ENCODE measurements at regions not wholly inside any gene's neighbourhood (a gene's known extent, or its start where the extent isn't known, plus 50 kb on each side); places are given as distances from the start of the nearest gene placed in this dataset.

- TF ChIP-seq CTCF (IDR thresholded peaks at IDR 0.05), result no peak
- DNase-seq (peak in 1 of 6 donors; percentile 50), ATAC-seq (no peak), FAIRE-seq (no peak)
- Histone ChIP-seq H3K9me3 (no peaks in the 10 kb centered on the region), H3K36me3 (no peaks in the 10 kb centered on the region), H3K4me3 (no peak overlapping the region), H3K27ac (no peak overlapping the region), H3K27me3 (no peaks in the 10 kb centered on the region), H3K4me1 (no peaks in the 10 kb centered on the region)
- intact Hi-C loops (cut with DNase I), result no loop called here
- WGBS, 2 donors, result 67 to 75% methylated on average over 24 of the region's 24 CpGs
Observed at GRCh38 chr17:77602883-77603640, 355.4 kb upstream of the TNRC6C start.

GRCh38 chr17:77604301-77604972, 354.1 kb upstream of the TNRC6C start:
- WGBS, 2 donors, result 71 to 83% methylated on average over 15 of the region's 15 CpGs
- intact Hi-C loops (cut with DNase I), result no loop called here
- TF ChIP-seq CTCF (IDR thresholded peaks at IDR 0.05), result no peak

DNA sequence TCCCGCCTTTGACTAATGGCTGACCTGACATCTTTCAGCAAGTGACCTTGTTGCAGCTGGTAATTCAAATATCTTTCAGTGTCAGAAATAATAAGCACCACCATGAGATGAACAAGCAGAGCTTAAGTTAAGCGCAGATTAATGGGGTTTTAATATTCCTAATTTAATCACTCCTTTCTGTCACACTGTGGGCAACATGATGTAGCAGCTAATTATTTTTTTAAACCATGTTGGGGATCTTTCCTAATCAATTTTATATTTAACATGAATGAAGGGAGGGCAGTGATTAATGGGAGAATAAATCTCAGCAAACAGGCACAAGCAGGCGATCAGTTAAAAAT, 353.6 kb upstream of the TNRC6C start:
- DNase-seq (no peak), FAIRE-seq (no peak), ATAC-seq (no peak)
- intact Hi-C loops (cut with DNase I), result no loop called here
- H3K4me3 ChIP-seq, result no peak overlapping the region
- no peaks in the 10 kb centered on the region for H3K36me3 ChIP-seq
- no peaks in the 10 kb centered on the region for H3K27me3 ChIP-seq
- H3K4me1 ChIP-seq, result no peaks in the 10 kb centered on the region
- TF ChIP-seq CTCF (IDR thresholded peaks at IDR 0.05), result no peak
- H3K27ac ChIP-seq, result no peak overlapping the region
- 61 to 62% methylated on average over 3 of the region's 3 CpGs for WGBS, 2 donors
- no peaks in the 10 kb centered on the region for H3K9me3 ChIP-seq

More at GRCh38 chr17:77604301-77604972, 354.1 kb upstream of the TNRC6C start:
- FAIRE-seq (no peak), ATAC-seq (no peak), DNase-seq (peak in 1 of 6 donors; percentile 34)
- Histone ChIP-seq H3K9me3 (no peaks in the 10 kb centered on the region), H3K4me1 (no peaks in the 10 kb centered on the region), H3K27me3 (no peaks in the 10 kb centered on the region), H3K4me3 (no peak overlapping the region), H3K36me3 (no peaks in the 10 kb centered on the region), H3K27ac (no peak overlapping the region)

GRCh38 chr17:77606146-77606864, 352.2 kb upstream of the TNRC6C start:
- DNase-seq (no peak), ATAC-seq (no peak), FAIRE-seq (no peak)
- WGBS, 2 donors, result 77 to 79% methylated on average over 12 of the region's 12 CpGs
- no peak for TF ChIP-seq CTCF (IDR thresholded peaks at IDR 0.05)
- Histone ChIP-seq H3K9me3 (no peaks in the 10 kb centered on the region), H3K36me3 (no peaks in the 10 kb centered on the region), H3K4me3 (no peak overlapping the region), H3K27ac (no peak overlapping the region), H3K4me1 (no peaks in the 10 kb centered on the region), H3K27me3 (no peaks in the 10 kb centered on the region)
- intact Hi-C loops (cut with DNase I), result no loop called here

Measured in pancreas (tissue), 10 donors.